WTC11 (cell line): ENCODE measurements at regions not wholly inside any gene's neighbourhood (a gene's known extent, or its start where the extent isn't known, plus 50 kb on each side); places are given as distances from the start of the nearest gene placed in this dataset.

Source experiments
- CREB1 ChIP-seq: sonication (generic); formaldehyde crosslinking; IDR thresholded peaks from 2 replicates; pipeline ENCODE4 v1.8.0; 2023; ENCODE audit warnings: mild to moderate bottlenecking, missing genetic modification reagents
- CTCF ChIP-seq: fragments of 200-600 bp; IDR thresholded peaks from 2 replicates; pipeline ENCODE4 v1.8.0; 2022; ENCODE audit warnings: antibody characterized with exemption
- E2F1 ChIP-seq: sonication (generic); formaldehyde crosslinking; IDR thresholded peaks from 2 replicates; pipeline ENCODE4 v1.8.0; 2022; ENCODE audit warnings: mild to moderate bottlenecking, missing genetic modification reagents
- HMGXB4 ChIP-seq: sonication (generic); formaldehyde crosslinking; IDR thresholded peaks from 2 replicates; pipeline ENCODE4 v1.8.1; 2023; ENCODE audit warnings: mild to moderate bottlenecking, moderate library complexity, missing genetic modification reagents
- TF ChIP-seq, protein P1 (sequence below): sonication (generic); formaldehyde crosslinking; IDR thresholded peaks from 2 replicates; pipeline ENCODE4 v1.8.1; 2023; ENCODE audit warnings: mild to moderate bottlenecking, missing genetic modification reagents

DNA sequence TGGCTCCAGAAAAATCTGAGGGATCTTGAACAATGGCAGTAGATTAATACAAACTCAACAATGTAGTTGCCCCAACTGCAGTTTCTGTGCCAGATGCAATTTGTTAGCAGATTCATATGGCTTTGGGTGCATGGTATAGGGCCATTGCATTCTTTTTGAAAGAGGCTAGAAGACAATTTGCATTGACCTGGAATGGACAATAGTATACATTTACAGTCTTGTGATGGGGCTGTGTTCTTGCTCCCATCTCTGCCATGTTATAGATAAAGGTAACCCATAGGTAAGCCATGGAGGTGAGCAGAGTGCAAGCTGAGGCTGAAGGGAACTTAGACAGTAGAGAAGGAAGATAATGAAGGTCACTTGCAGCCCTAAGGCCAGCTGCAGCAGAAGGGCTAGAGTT, 50.1 kb upstream of the DIO3 start:
- TF ChIP-seq CTCF (no peak), CREB1 (CRISPR knock-in tag) (no peak), HMGXB4 (no peak), E2F1 (no peak)
- TF ChIP-seq, protein P1, sequence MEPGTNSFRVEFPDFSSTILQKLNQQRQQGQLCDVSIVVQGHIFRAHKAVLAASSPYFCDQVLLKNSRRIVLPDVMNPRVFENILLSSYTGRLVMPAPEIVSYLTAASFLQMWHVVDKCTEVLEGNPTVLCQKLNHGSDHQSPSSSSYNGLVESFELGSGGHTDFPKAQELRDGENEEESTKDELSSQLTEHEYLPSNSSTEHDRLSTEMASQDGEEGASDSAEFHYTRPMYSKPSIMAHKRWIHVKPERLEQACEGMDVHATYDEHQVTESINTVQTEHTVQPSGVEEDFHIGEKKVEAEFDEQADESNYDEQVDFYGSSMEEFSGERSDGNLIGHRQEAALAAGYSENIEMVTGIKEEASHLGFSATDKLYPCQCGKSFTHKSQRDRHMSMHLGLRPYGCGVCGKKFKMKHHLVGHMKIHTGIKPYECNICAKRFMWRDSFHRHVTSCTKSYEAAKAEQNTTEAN (CRISPR knock-in tag), result no peak
